Stomach (tissue), 8 donors: ENCODE measurements at regions not wholly inside any gene's neighbourhood (a gene's known extent, or its start where the extent isn't known, plus 50 kb on each side); places are given as distances from the start of the nearest gene placed in this dataset.
"Not testable (repeated sequence)": the region's sequence is repeated elsewhere in the genome, so short reads cannot be mapped to it uniquely, and the experiment has no call there.

Experiments used
- DNase-seq, 2 donors: peaks; one replicate each; pipeline versions ENCODE4 v3.0.0 to v3.0.0-alpha.2; 2013 to 2019
- H3K27ac ChIP-seq, 5 donors: fragments of 200-600 bp in 4 of 5; sonication (generic) in 4 of 5; one replicate each; pipeline ENCODE4 v1.5.1; 2013 to 2019; ENCODE audit warnings: mild to moderate bottlenecking in 1 of 5, moderate library complexity in 1 of 5
- H3K27me3 ChIP-seq, 3 donors: fragments of 200-600 bp; sonication (generic); one replicate each; pipeline ENCODE4 v1.5.1; 2017 to 2019; ENCODE audit warnings: mixed run types in 1 of 3
- H3K36me3 ChIP-seq, 4 donors: fragments of 200-600 bp; sonication (generic); 1 replicate in 3 of 4; 2 replicates in 1 of 4; pipeline ENCODE4 v1.5.1; 2016 to 2019
- H3K4me1 ChIP-seq, 4 donors: fragments of 200-600 bp; sonication (generic); one replicate each; pipeline ENCODE4 v1.5.1; 2016 to 2019
- H3K4me3 ChIP-seq, 4 donors: fragments of 200-600 bp; sonication (generic) in 3 of 4; one replicate each; pipeline ENCODE4 v1.5.1; 2016 to 2019; ENCODE audit warnings: mild to moderate bottlenecking in 1 of 4
- H3K9me3 ChIP-seq, 4 donors: fragments of 200-600 bp; sonication (generic); one replicate each; pipeline ENCODE4 v1.5.1; 2016 to 2019
- WGBS, 5 donors: extraction: QIAGEN DNeasy Blood & Tissue Kit in 3 of 5; methylation state at CpG; one replicate each; pipeline versions ENCODE4 v1.1.5 to v1.1.7; 2013 to 2018; 5-methylcytosine and 5-hydroxymethylcytosine counted together
- intact Hi-C: fragments of 100-400 bp; cut with DNase I; formaldehyde crosslinking; loops from one replicate; pipeline ENCODE4 v1.15.1; 2023; ENCODE audit warnings: low total_unique reads
- donor health status: healthy with polysubstance abuse.
- donor health status: Bipolar disorder and iron deficiency.
- donor health status: healthy.

- intact Hi-C loops, H3K27me3 ChIP-seq, H3K27ac ChIP-seq, DNase-seq, H3K9me3 ChIP-seq, H3K4me1 ChIP-seq, H3K4me3 ChIP-seq, H3K36me3 ChIP-seq: not testable (repeated sequence)
- no CpG with 5 or more reads among the region's 5 CpGs for WGBS, 5 donors
Measured at GRCh38 chr2:87668361-87668760, 79.5 kb upstream of the PLGLB2 start.

GRCh38 chr2:87669633-87670231, 78.2 kb upstream of the PLGLB2 start:
- H3K27ac ChIP-seq, DNase-seq, H3K9me3 ChIP-seq, H3K4me1 ChIP-seq, H3K27me3 ChIP-seq, H3K4me3 ChIP-seq, intact Hi-C loops, H3K36me3 ChIP-seq: not testable (repeated sequence)
- WGBS, 5 donors = 77 to 100% (median 79%) methylated on average over 1 to 5 of the region's 8 CpGs

- H3K4me1 ChIP-seq, H3K9me3 ChIP-seq, DNase-seq, H3K27me3 ChIP-seq, H3K36me3 ChIP-seq, H3K27ac ChIP-seq, intact Hi-C loops, H3K4me3 ChIP-seq: not testable (repeated sequence)
- 77 to 92% (median 83%) methylated on average over 2 to 4 of the region's 4 CpGs; no CpG with 5 or more reads in 1 of the 5 donors for WGBS, 5 donors
Measured at GRCh38 chr2:87672404-87672803, 75.5 kb upstream of the PLGLB2 start.

- intact Hi-C loops, H3K4me1 ChIP-seq, H3K27ac ChIP-seq, H3K27me3 ChIP-seq, H3K4me3 ChIP-seq, H3K9me3 ChIP-seq, H3K36me3 ChIP-seq, DNase-seq: not testable (repeated sequence)
- 86 to 100% (median 100%) methylated on average over 1 of the region's 2 CpGs; no CpG with 5 or more reads in 2 of the 5 donors for WGBS, 5 donors
Measured at GRCh38 chr2:87674729-87675128, 73.2 kb upstream of the PLGLB2 start.

GRCh38 chr2:87675487-87675886, 72.4 kb upstream of the PLGLB2 start:
- H3K36me3 ChIP-seq, DNase-seq, H3K27me3 ChIP-seq, H3K4me3 ChIP-seq, intact Hi-C loops, H3K9me3 ChIP-seq, H3K27ac ChIP-seq, H3K4me1 ChIP-seq: not testable (repeated sequence)
- WGBS, 5 donors = 40 to 71% (median 63%) methylated on average over 2 to 3 of the region's 7 CpGs; no CpG with 5 or more reads in 1 of the 5 donors

- DNase-seq, H3K27ac ChIP-seq, H3K9me3 ChIP-seq, H3K4me1 ChIP-seq, H3K4me3 ChIP-seq, H3K27me3 ChIP-seq, H3K36me3 ChIP-seq, intact Hi-C loops: not testable (repeated sequence)
- WGBS, 5 donors = 43 to 75% (median 61%) methylated on average over 1 of the region's 5 CpGs; no CpG with 5 or more reads in 1 of the 5 donors
Measured at GRCh38 chr2:87677421-87677923, 70.4 kb upstream of the PLGLB2 start.

GRCh38 chr2:87678742-87679173, 69.1 kb upstream of the PLGLB2 start:
- H3K27ac ChIP-seq, H3K27me3 ChIP-seq, H3K4me3 ChIP-seq, H3K4me1 ChIP-seq, DNase-seq, H3K36me3 ChIP-seq, intact Hi-C loops, H3K9me3 ChIP-seq: not testable (repeated sequence)
- WGBS, 5 donors = 92 to 100% (median 97%) methylated on average over 1 to 5 of the region's 6 CpGs; no CpG with 5 or more reads in 1 of the 5 donors

- H3K4me3 ChIP-seq, H3K27ac ChIP-seq, DNase-seq, intact Hi-C loops, H3K36me3 ChIP-seq, H3K9me3 ChIP-seq, H3K4me1 ChIP-seq, H3K27me3 ChIP-seq: not testable (repeated sequence)
- WGBS, 5 donors = 87 to 100% (median 94%) methylated on average over 1 to 2 of the region's 4 CpGs; no CpG with 5 or more reads in 1 of the 5 donors
Measured at GRCh38 chr2:87679950-87680349, 67.9 kb upstream of the PLGLB2 start.

GRCh38 chr2:87680691-87681090, 67.2 kb upstream of the PLGLB2 start:
- 80 to 100% (median 90%) methylated on average over 1 of the region's 1 CpG; no CpG with 5 or more reads in 2 of the 5 donors for WGBS, 5 donors
- H3K9me3 ChIP-seq, H3K4me3 ChIP-seq, H3K36me3 ChIP-seq, DNase-seq, H3K27me3 ChIP-seq, intact Hi-C loops, H3K27ac ChIP-seq, H3K4me1 ChIP-seq: not testable (repeated sequence)

GRCh38 chr2:87683451-87683850, 64.4 kb upstream of the PLGLB2 start:
- peak; percentile 37 to 62 for DNase-seq
- intact Hi-C loops, H3K4me3 ChIP-seq, H3K27ac ChIP-seq, H3K36me3 ChIP-seq, H3K27me3 ChIP-seq, H3K9me3 ChIP-seq, H3K4me1 ChIP-seq: not testable (repeated sequence)
- 14 to 61% (median 43%) methylated on average over 1 to 10 of the region's 10 CpGs for WGBS, 5 donors

GRCh38 chr2:87683961-87684360, 63.9 kb upstream of the PLGLB2 start:
- intact Hi-C loops, H3K36me3 ChIP-seq, H3K4me1 ChIP-seq, H3K27me3 ChIP-seq, DNase-seq, H3K4me3 ChIP-seq, H3K9me3 ChIP-seq, H3K27ac ChIP-seq: not testable (repeated sequence)
- WGBS, 5 donors = 88 to 98% (median 92%) methylated on average over 5 of the region's 5 CpGs

- DNase-seq, H3K9me3 ChIP-seq, intact Hi-C loops, H3K27me3 ChIP-seq, H3K4me3 ChIP-seq, H3K27ac ChIP-seq, H3K36me3 ChIP-seq, H3K4me1 ChIP-seq: not testable (repeated sequence)
- WGBS, 5 donors = 85 to 89% (median 88%) methylated on average over 8 to 9 of the region's 11 CpGs
Measured at GRCh38 chr2:87685558-87685957, 62.3 kb upstream of the PLGLB2 start.
